ENCODE measurements at regions not wholly inside any gene's neighbourhood (a gene's known extent, or its start where the extent isn't known, plus 50 kb on each side); places are given as distances from the start of the nearest gene placed in this dataset.

GRCh38 chr11:112555491-112556364, 295.1 kb upstream of the PLET1 start:
- no peaks in the 10 kb centered on the region for H3K9me3 Mint-ChIP-seq
- H3K27ac Mint-ChIP-seq: no peak overlapping the region

GRCh38 chr11:112558691-112559090, 298.0 kb upstream of the PLET1 start:
- Mint-ChIP-seq H3K4me1 (no peaks in the 10 kb centered on the region), H3K27me3 (no peaks in the 10 kb centered on the region), H3K27ac (no peak overlapping the region), H3K36me3 (no peaks in the 10 kb centered on the region), H3K9me3 (peaks cover 0 to 4% (median 0%) of the 10 kb centered on the region in 3 donors), H3K4me3 (no peak overlapping the region)

More at GRCh38 chr11:112555491-112556364, 295.1 kb upstream of the PLET1 start:
- Mint-ChIP-seq H3K36me3 (no peaks in the 10 kb centered on the region), H3K4me1 (no peaks in the 10 kb centered on the region), H3K27me3 (peaks cover 1% of the 10 kb centered on the region), H3K4me3 (no peak overlapping the region)

GRCh38 chr11:112563808-112564207, 303.1 kb upstream of the PLET1 start:
- Mint-ChIP-seq H3K4me3 (no peak overlapping the region), H3K9me3 (peaks cover 0 to 4% (median 0%) of the 10 kb centered on the region in 3 donors), H3K27ac (no peak overlapping the region), H3K27me3 (peaks cover 8% of the 10 kb centered on the region), H3K4me1 (no peaks in the 10 kb centered on the region), H3K36me3 (no peaks in the 10 kb centered on the region)

DNA sequence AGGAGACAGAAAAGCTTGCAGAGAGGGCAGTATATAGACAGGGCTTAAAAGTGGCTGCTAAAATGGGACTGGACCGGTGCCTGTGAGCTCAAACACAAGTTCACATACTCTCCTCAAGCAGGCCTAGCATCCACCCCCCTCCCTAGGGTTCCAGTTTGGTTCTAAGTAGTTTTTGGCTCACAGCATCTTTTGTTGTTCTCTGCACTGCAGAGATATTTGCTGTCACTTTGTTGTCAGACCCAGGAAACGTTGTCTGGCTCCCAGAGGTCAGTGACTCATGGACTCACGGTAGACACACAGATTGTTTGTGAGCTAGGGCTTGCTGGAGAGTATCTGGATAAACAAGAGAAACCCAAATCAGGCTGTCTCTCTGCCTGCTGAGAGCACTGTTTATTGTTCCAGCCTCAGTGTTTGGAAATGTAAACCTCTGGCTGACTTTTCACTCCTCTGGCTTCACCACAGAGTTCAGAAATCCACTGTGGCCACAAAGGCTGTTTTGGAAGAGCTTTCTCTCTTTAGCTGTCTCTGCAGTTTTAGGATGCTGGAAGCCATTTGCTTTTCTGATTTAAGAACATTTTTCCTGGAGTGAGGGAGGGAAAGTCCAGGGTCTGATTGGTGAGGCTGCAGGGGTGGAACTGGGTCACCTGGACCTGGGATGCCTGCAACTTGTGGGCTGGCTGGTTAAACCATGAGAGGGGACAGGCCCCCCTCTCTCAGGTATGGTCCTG, 303.7 kb upstream of the PLET1 start:
- H3K27ac Mint-ChIP-seq: no peak overlapping the region
- H3K4me1 Mint-ChIP-seq: no peaks in the 10 kb centered on the region
- peaks cover 0 to 4% (median 0%) of the 10 kb centered on the region in 3 donors for H3K9me3 Mint-ChIP-seq
- no peaks in the 10 kb centered on the region for H3K36me3 Mint-ChIP-seq
- H3K4me3 Mint-ChIP-seq: no peak overlapping the region
- peaks cover 8% of the 10 kb centered on the region for H3K27me3 Mint-ChIP-seq

DNA sequence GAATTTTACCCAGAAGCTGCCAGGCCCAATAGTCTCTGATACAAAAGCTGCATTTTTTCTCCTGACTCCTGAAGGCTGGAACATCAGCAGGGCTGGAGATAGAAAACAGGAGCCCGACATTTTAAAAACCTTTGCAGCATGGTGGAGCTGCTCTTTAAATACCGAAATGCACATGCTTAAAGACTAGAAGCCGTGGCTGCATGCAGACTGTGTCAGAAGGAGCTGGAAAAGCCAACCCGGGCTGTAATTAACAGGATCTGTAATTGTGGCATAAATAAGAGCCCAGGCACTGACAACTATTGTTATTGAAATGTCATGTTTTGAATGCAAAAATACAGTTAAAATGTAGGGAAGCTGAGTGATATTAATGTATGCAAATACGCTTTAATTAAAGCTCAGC, 304.9 kb upstream of the PLET1 start:
- H3K4me3 Mint-ChIP-seq: no peak overlapping the region
- H3K27ac Mint-ChIP-seq: no peak overlapping the region
- H3K36me3 Mint-ChIP-seq: no peaks in the 10 kb centered on the region
- H3K4me1 Mint-ChIP-seq: no peaks in the 10 kb centered on the region
- H3K9me3 Mint-ChIP-seq: peaks cover 0 to 4% (median 0%) of the 10 kb centered on the region in 3 donors
- H3K27me3 Mint-ChIP-seq: peaks cover 8% of the 10 kb centered on the region

- H3K4me1 Mint-ChIP-seq: no peaks in the 10 kb centered on the region
- no peak overlapping the region for H3K27ac Mint-ChIP-seq
- peaks cover 0 to 4% (median 0%) of the 10 kb centered on the region in 3 donors for H3K9me3 Mint-ChIP-seq
Measured at GRCh38 chr11:112566124-112566523, 305.5 kb upstream of the PLET1 start.

DNA sequence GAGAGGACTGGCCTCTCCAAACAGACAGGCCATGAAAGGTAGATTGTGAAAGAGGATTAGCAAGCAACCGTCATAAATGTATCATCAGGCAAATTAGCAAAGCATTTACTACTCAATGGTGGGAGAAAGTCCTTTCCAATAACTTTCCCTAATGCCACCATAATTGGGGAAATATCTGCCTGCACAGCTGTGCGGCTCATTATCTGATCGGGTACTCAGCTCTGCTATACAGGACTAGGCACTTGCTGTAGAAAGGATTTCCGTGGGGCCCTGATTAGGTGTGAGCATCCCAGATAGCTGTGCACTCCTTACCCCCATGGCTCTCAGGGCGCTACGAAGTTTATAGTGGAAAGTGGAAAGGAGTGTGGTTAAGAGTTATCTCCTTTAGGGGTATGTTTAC, 309.7 kb upstream of the PLET1 start:
- no peak overlapping the region for H3K27ac Mint-ChIP-seq
- H3K36me3 Mint-ChIP-seq: no peaks in the 10 kb centered on the region
- peaks cover 1% of the 10 kb centered on the region for H3K27me3 Mint-ChIP-seq
- peaks cover 0 to 2% (median 0%) of the 10 kb centered on the region in 3 donors for H3K4me1 Mint-ChIP-seq
- H3K4me3 Mint-ChIP-seq: no peak overlapping the region
- H3K9me3 Mint-ChIP-seq: no peaks in the 10 kb centered on the region

More at GRCh38 chr11:112566124-112566523, 305.5 kb upstream of the PLET1 start:
- H3K4me3 Mint-ChIP-seq: no peak overlapping the region
- H3K27me3 Mint-ChIP-seq: peaks cover 8% of the 10 kb centered on the region
- no peaks in the 10 kb centered on the region for H3K36me3 Mint-ChIP-seq

DNA sequence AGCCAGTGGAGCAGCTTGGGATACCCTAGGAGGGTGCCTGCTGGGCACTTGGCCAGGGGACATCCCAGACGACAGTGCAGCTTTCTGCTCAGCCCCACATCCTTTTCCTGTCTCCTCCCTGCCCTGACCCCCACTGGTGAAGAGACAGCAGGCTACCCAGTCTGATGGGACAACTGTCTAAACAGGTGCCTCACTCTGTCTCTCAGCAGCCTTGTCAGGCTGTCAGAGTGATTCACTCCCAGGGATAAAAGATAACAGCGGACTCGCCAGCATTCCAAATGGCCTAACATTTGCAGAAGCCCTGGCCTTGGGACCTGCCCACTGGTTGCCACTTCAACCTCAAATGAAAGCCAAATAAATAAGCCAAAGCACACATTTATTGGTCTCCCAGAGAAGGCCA, 318.6 kb upstream of the PLET1 start:
- Mint-ChIP-seq H3K27ac (no peak overlapping the region), H3K36me3 (peaks cover 3% of the 10 kb centered on the region), H3K4me3 (no peak overlapping the region), H3K9me3 (peaks cover 0 to 2% (median 0%) of the 10 kb centered on the region in 3 donors), H3K27me3 (peaks cover 2% of the 10 kb centered on the region), H3K4me1 (peaks cover 0 to 1% (median 0%) of the 10 kb centered on the region in 3 donors)

DNA sequence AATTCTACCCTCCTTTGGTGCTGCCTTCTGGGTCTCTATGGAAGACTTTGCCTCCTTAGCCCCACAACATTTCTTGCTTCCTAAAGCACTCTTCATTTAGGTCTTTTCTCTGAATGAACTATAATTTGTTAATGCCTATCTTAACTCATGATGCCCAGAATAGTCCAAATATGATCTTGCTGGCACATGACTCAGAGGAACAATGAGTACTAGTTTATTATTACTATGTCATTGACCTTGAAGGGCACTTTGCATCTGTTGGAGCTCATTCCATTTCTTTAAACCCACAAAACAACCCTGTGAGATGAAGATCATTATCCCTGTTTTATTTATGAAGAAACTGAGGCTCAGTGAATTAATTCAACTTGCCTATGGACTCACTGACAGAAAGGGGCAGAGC, 320.2 kb upstream of the PLET1 start:
- H3K9me3 Mint-ChIP-seq: no peaks in the 10 kb centered on the region

GRCh38 chr11:112581747-112582146, 321.1 kb upstream of the PLET1 start:
- H3K27ac Mint-ChIP-seq: no peak overlapping the region
- H3K36me3 Mint-ChIP-seq: peaks cover 1% of the 10 kb centered on the region
- H3K27me3 Mint-ChIP-seq: peaks cover 7% of the 10 kb centered on the region
- no peak overlapping the region for H3K4me3 Mint-ChIP-seq
- peaks cover 0 to 1% (median 0%) of the 10 kb centered on the region in 3 donors for H3K4me1 Mint-ChIP-seq
- H3K9me3 Mint-ChIP-seq: no peaks in the 10 kb centered on the region

More for the DNA sequence above, 320.2 kb upstream of the PLET1 start:
- peaks cover 0 to 1% (median 0%) of the 10 kb centered on the region in 3 donors for H3K4me1 Mint-ChIP-seq
- no peak overlapping the region for H3K27ac Mint-ChIP-seq
- H3K27me3 Mint-ChIP-seq: peaks cover 6% of the 10 kb centered on the region
- H3K36me3 Mint-ChIP-seq: peaks cover 1% of the 10 kb centered on the region
- no peak overlapping the region for H3K4me3 Mint-ChIP-seq

GRCh38 chr11:112582366-112582765, 321.7 kb upstream of the PLET1 start:
- Mint-ChIP-seq H3K9me3 (no peaks in the 10 kb centered on the region), H3K4me1 (peaks cover 0 to 1% (median 0%) of the 10 kb centered on the region in 3 donors), H3K4me3 (peak overlapping the region in 1 of 4 donors; percentile 5), H3K27me3 (peaks cover 7% of the 10 kb centered on the region), H3K36me3 (peaks cover 1% of the 10 kb centered on the region), H3K27ac (no peak overlapping the region)

DNA sequence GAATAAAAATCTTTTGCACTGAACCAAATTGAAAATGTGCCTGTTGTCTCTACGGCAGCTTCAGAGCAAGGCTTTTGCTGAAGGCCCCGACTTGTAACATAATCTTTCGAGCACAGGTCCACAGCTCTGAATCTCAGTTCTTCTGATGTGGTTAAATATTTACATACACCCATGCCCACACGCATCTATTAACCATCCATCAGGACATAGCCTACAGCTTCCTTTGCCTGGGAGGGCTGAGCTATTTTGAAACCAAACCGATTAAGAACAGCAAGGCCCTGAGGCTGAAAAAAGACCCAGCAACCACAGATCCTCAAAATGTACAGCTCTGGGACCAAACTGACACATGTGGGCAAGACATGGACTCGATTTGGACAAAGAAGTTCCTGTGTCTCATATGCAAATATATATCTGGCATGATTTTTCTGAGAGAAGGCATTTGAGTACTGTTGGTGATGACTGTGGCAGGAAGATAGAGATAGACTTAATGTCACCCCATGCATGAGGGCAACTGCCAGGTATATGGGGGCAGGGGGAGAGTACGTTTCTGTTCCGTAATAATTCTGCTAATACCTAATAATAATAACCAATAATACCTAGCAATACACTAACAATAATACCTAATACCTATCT, 322.7 kb upstream of the PLET1 start:
- Mint-ChIP-seq H3K9me3 (no peaks in the 10 kb centered on the region), H3K36me3 (peaks cover 1% of the 10 kb centered on the region), H3K4me1 (peaks cover 0 to 5% (median 0%) of the 10 kb centered on the region in 3 donors), H3K27ac (no peak overlapping the region), H3K4me3 (no peak overlapping the region), H3K27me3 (peaks cover 7% of the 10 kb centered on the region)

- H3K27ac Mint-ChIP-seq: no peak overlapping the region
- H3K4me3 Mint-ChIP-seq: no peak overlapping the region
- H3K4me1 Mint-ChIP-seq: peaks cover 0 to 5% (median 0%) of the 10 kb centered on the region in 3 donors
- peaks cover 7% of the 10 kb centered on the region for H3K27me3 Mint-ChIP-seq
- no peaks in the 10 kb centered on the region for H3K9me3 Mint-ChIP-seq
- no peaks in the 10 kb centered on the region for H3K36me3 Mint-ChIP-seq
Measured at GRCh38 chr11:112584672-112585071, 324.0 kb upstream of the PLET1 start.

GRCh38 chr11:112587664-112588063, 327.0 kb upstream of the PLET1 start:
- no peaks in the 10 kb centered on the region for H3K36me3 Mint-ChIP-seq
- H3K4me1 Mint-ChIP-seq: peaks cover 0 to 5% (median 0%) of the 10 kb centered on the region in 3 donors
- peaks cover 7% of the 10 kb centered on the region for H3K27me3 Mint-ChIP-seq
- no peak overlapping the region for H3K27ac Mint-ChIP-seq
- no peaks in the 10 kb centered on the region for H3K9me3 Mint-ChIP-seq
- no peak overlapping the region for H3K4me3 Mint-ChIP-seq

DNA sequence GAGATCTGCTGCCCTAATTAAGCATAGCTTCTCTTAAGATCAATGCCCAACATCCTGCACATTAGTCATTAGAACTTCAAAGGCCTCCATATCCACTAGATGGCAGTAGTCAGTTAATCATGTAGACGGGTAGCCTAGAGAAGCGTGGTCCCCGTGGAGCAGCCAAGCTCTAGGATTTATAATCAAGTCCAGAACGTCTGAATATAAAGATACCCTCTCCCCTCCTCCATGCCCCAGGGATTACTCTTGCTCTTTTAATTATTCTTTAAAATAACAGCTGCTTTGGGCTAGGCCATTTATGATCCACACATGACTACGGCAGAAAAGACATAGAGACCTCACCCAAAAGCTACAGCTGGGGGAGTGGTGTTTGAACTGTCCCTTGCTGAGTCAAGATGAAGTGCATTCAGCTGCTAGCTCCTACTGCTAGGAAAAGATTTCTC, 327.6 kb upstream of the PLET1 start:
- peaks cover 7% of the 10 kb centered on the region for H3K27me3 Mint-ChIP-seq
- H3K4me1 Mint-ChIP-seq: peaks cover 0 to 5% (median 0%) of the 10 kb centered on the region in 3 donors
- peak overlapping the region in 3 of 4 donors; percentile 13 to 59 (median 57) for H3K4me3 Mint-ChIP-seq
- no peaks in the 10 kb centered on the region for H3K36me3 Mint-ChIP-seq
- no peaks in the 10 kb centered on the region for H3K9me3 Mint-ChIP-seq
- H3K27ac Mint-ChIP-seq: no peak overlapping the region

All from IgD-negative memory B cell (primary cell).